Psoas muscle (tissue), 7 donors: ENCODE measurements at regions not wholly inside any gene's neighbourhood (a gene's known extent, or its start where the extent isn't known, plus 50 kb on each side); places are given as distances from the start of the nearest gene placed in this dataset.

Source experiments
- ATAC-seq, 4 donors: fragments of 200-7000 bp; cut with Tn5 transposase; one replicate each; pipeline ENCODE4 v1.9.1; 2020; ENCODE audit warnings: moderate library complexity in 3 of 4, mild to moderate bottlenecking in 2 of 4
- DNase-seq, 2 donors: peaks; one replicate each; pipeline ENCODE4 v3.0.0-alpha.2; 2020
- H3K27ac ChIP-seq: fragments of 200-600 bp; one replicate; pipeline ENCODE4 v1.8.0; 2022
- H3K27me3 ChIP-seq, 3 donors: fragments of 200-600 bp in 1 of 3; one replicate each; pipeline versions ENCODE4 v1.6.1 to v1.8.0; 2013 to 2022; ENCODE audit warnings: low read length in 2 of 3, mild to moderate bottlenecking in 2 of 3, moderate library complexity in 1 of 3; ENCODE audit not compliant: insufficient read depth in 3 of 3
- H3K36me3 ChIP-seq, 2 donors: fragments of 200-600 bp in 1 of 2; one replicate each; pipeline versions ENCODE4 v1.6.1 to v1.8.0; 2013 to 2022; ENCODE audit warnings: low read depth in 1 of 2, mild to moderate bottlenecking in 1 of 2, moderate library complexity in 1 of 2; ENCODE audit not compliant: insufficient read depth in 1 of 2
- H3K4me1 ChIP-seq: fragments of 200-600 bp; one replicate; pipeline ENCODE4 v1.8.0; 2022
- H3K4me3 ChIP-seq: fragments of 200-600 bp; one replicate; pipeline ENCODE4 v1.8.0; 2022; ENCODE audit warnings: mild to moderate bottlenecking
- H3K9me3 ChIP-seq: fragments of 200-600 bp; one replicate; pipeline ENCODE4 v1.8.0; 2022
- WGBS, 3 donors: extraction: QIAGEN DNeasy Blood & Tissue Kit; methylation state at CpG; one replicate each; pipeline versions ENCODE4 v1.1.6 to v1.1.7; 2013; 5-methylcytosine and 5-hydroxymethylcytosine counted together
- intact Hi-C, 2 donors: fragments of 100-400 bp; cut with DNase I; formaldehyde crosslinking; loops; one replicate each; pipeline versions ENCODE4 v1.11.0 to v1.14.2; 2022
- TF ChIP-seq, protein P1 (sequence below): fragments of 200-600 bp; IDR thresholded peaks from one replicate; pipeline ENCODE4 v1.8.0; 2022; ENCODE audit warnings: antibody characterized with exemption
- donor health status: healthy with polysubstance abuse.
- donor health status: DM: no; HTN: no; CAD: no; lungs with moderate emphysema.
- donor health status: Bipolar disorder and iron deficiency.
- donor health status: healthy.
- donor health status: DM: yes; HTN: yes; CAD: no.
- donor health status: DM: no; HTN: no; CAD: no.
- donor health status: DM: yes; HTN: yes; CAD: no.

- ATAC-seq (no peak), DNase-seq (no peak)
- intact Hi-C loops, result no loop called here
- no peak overlapping the region for H3K4me3 ChIP-seq
- no peaks in the 10 kb centered on the region for H3K36me3 ChIP-seq
- WGBS, 3 donors, result 71 to 85% (median 73%) methylated on average over 4 of the region's 4 CpGs
- H3K27me3 ChIP-seq, result no peaks in the 10 kb centered on the region
- TF ChIP-seq, protein P1, sequence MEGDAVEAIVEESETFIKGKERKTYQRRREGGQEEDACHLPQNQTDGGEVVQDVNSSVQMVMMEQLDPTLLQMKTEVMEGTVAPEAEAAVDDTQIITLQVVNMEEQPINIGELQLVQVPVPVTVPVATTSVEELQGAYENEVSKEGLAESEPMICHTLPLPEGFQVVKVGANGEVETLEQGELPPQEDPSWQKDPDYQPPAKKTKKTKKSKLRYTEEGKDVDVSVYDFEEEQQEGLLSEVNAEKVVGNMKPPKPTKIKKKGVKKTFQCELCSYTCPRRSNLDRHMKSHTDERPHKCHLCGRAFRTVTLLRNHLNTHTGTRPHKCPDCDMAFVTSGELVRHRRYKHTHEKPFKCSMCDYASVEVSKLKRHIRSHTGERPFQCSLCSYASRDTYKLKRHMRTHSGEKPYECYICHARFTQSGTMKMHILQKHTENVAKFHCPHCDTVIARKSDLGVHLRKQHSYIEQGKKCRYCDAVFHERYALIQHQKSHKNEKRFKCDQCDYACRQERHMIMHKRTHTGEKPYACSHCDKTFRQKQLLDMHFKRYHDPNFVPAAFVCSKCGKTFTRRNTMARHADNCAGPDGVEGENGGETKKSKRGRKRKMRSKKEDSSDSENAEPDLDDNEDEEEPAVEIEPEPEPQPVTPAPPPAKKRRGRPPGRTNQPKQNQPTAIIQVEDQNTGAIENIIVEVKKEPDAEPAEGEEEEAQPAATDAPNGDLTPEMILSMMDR, result no peak
- H3K9me3 ChIP-seq, result no peaks in the 10 kb centered on the region
- H3K27ac ChIP-seq, result no peak overlapping the region
- no peaks in the 10 kb centered on the region for H3K4me1 ChIP-seq
Measured at GRCh38 chr6:125699591-125699990, 49.8 kb upstream of the HEY2 start.
